ENCODE measurements at regions not wholly inside any gene's neighbourhood (a gene's known extent, or its start where the extent isn't known, plus 50 kb on each side); places are given as distances from the start of the nearest gene placed in this dataset.

GRCh38 chr14:42633504-42634095 is 1026.9 kb downstream of the LRFN5 start:
- no peaks in the 10 kb centered on the region for H3K9me2 ChIP-seq
- H3K9ac ChIP-seq, result no peak overlapping the region
- H3K27me3 ChIP-seq (ENCODE audit: insufficient read depth), result no peaks in the 10 kb centered on the region
- no peak overlapping the region for H3K4me2 ChIP-seq
- no peaks in the 10 kb centered on the region for H3K9me3 ChIP-seq
- ChIA-PET POLR2A (no interaction called here), CTCF (no interaction called here)
- H4K20me1 ChIP-seq (ENCODE audit: insufficient read depth), result no peaks in the 10 kb centered on the region
- H3K79me2 ChIP-seq (ENCODE audit: insufficient read depth), result no peaks in the 10 kb centered on the region
- 16% methylated on average over 6 of the region's 6 CpGs for WGBS (ENCODE audit: low lambda C conversion rate)
- no peaks in the 10 kb centered on the region for H3F3A ChIP-seq (replicated peaks; ENCODE audit: insufficient read depth)
- no peaks in the 10 kb centered on the region for H3K4me1 ChIP-seq (ENCODE audit: control insufficient read depth in 1 of 2, insufficient read depth in 2 of 2, low read depth in 1 of 2, low read length in 1 of 2)
- no peak overlapping the region for H2AFZ ChIP-seq (ENCODE audit: low read depth)
- DNase-seq, result no peak
- no peak overlapping the region for H3K4me3 ChIP-seq (ENCODE audit: low read depth in 2 of 2, low read length in 1 of 2)
- no peaks in the 10 kb centered on the region for H3K36me3 ChIP-seq (replicated peaks in 1 of 2; ENCODE audit: control insufficient read depth in 1 of 2, insufficient read depth in 2 of 2, low read length in 1 of 2)
- H3K27ac ChIP-seq (ENCODE audit: low read depth in 2 of 2, low read length in 1 of 2), result no peak overlapping the region
- TF ChIP-seq USF2 (IDR thresholded peaks at IDR 0.05; ENCODE audit: borderline replicate concordance, low read depth, low read length) (no peak), NFIC (IDR thresholded peaks at IDR 0.05; ENCODE audit: borderline replicate concordance) (no peak), RAD21 (IDR thresholded peaks at IDR 0.05; ENCODE audit: low read length) (no peak), TAF1 (IDR thresholded peaks at IDR 0.05; ENCODE audit: borderline replicate concordance, low read depth, low read length) (no peak), MXI1 (IDR thresholded peaks at IDR 0.05; ENCODE audit: low read depth, low read length) (no peak), CHD2 (IDR thresholded peaks at IDR 0.05; ENCODE audit: low read length, partially characterized antibody) (no peak), RXRA (IDR thresholded peaks at IDR 0.05; ENCODE audit: borderline replicate concordance, low read depth) (no peak), EZH2phosphoT487 (IDR thresholded peaks at IDR 0.05; ENCODE audit: borderline replicate concordance, low read depth) (no peak), CTCF (IDR thresholded peaks at IDR 0.05) (no peak), IRF3 (IDR thresholded peaks at IDR 0.05; ENCODE audit: low read depth, low read length) (no peak), USF1 (IDR thresholded peaks at IDR 0.05; ENCODE audit: borderline replicate concordance, low read depth) (no peak)

GRCh38 chr14:42629553-42629952 is 1022.9 kb downstream of the LRFN5 start:
- Histone ChIP-seq H3K9ac (no peak overlapping the region), H3K27ac (ENCODE audit: low read depth in 2 of 2, low read length in 1 of 2) (no peak overlapping the region), H3K27me3 (ENCODE audit: insufficient read depth) (no peaks in the 10 kb centered on the region), H3K9me3 (no peaks in the 10 kb centered on the region), H3K36me3 (replicated peaks in 1 of 2; ENCODE audit: control insufficient read depth in 1 of 2, insufficient read depth in 2 of 2, low read length in 1 of 2) (no peaks in the 10 kb centered on the region), H3K9me2 (no peaks in the 10 kb centered on the region), H2AFZ (ENCODE audit: low read depth) (no peak overlapping the region), H4K20me1 (ENCODE audit: insufficient read depth) (no peaks in the 10 kb centered on the region), H3K4me2 (no peak overlapping the region), H3K79me2 (ENCODE audit: insufficient read depth) (no peaks in the 10 kb centered on the region), H3K4me1 (ENCODE audit: control insufficient read depth in 1 of 2, insufficient read depth in 2 of 2, low read depth in 1 of 2, low read length in 1 of 2) (no peaks in the 10 kb centered on the region), H3F3A (replicated peaks; ENCODE audit: insufficient read depth) (no peaks in the 10 kb centered on the region), H3K4me3 (ENCODE audit: low read depth in 2 of 2, low read length in 1 of 2) (no peak overlapping the region)
- ChIA-PET CTCF (no interaction called here), POLR2A (no interaction called here)
- TF ChIP-seq MEF2A (IDR thresholded peaks at IDR 0.05; ENCODE audit: borderline replicate concordance, low read depth) (no peak), JUND (IDR thresholded peaks at IDR 0.05) (no peak), USF1 (IDR thresholded peaks at IDR 0.05; ENCODE audit: borderline replicate concordance, low read depth) (no peak), GATA2 (CRISPR knock-in tag; IDR thresholded peaks at IDR 0.05) (no peak), NFIC (IDR thresholded peaks at IDR 0.05; ENCODE audit: borderline replicate concordance) (no peak)
- no peak for DNase-seq
- 0% methylated on average over 1 of the region's 1 CpG for WGBS (ENCODE audit: low lambda C conversion rate)

Data from SK-N-SH (cell line).